ENCODE measurements at regions not wholly inside any gene's neighbourhood (a gene's known extent, or its start where the extent isn't known, plus 50 kb on each side); places are given as distances from the start of the nearest gene placed in this dataset.

DNA sequence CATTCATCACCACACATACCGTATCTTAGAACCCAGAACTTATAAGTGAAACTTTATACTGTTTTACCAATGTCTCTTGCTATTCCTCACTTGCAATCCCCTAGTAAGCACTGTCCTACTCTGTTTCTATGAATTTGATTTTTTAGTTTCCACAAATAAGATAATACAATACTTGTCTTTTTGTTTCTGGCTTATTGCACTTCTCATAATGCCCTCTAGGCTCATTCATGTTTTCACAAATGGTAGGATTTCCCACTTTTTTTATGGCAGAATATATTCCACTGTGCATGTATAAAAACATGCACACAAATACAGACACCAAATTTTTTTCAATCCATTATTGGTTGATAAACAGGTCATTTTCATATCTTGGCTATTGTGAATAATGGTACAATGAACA lies 1742.3 kb upstream of the NUDT12 start:
- TF ChIP-seq, protein P1, sequence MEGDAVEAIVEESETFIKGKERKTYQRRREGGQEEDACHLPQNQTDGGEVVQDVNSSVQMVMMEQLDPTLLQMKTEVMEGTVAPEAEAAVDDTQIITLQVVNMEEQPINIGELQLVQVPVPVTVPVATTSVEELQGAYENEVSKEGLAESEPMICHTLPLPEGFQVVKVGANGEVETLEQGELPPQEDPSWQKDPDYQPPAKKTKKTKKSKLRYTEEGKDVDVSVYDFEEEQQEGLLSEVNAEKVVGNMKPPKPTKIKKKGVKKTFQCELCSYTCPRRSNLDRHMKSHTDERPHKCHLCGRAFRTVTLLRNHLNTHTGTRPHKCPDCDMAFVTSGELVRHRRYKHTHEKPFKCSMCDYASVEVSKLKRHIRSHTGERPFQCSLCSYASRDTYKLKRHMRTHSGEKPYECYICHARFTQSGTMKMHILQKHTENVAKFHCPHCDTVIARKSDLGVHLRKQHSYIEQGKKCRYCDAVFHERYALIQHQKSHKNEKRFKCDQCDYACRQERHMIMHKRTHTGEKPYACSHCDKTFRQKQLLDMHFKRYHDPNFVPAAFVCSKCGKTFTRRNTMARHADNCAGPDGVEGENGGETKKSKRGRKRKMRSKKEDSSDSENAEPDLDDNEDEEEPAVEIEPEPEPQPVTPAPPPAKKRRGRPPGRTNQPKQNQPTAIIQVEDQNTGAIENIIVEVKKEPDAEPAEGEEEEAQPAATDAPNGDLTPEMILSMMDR (IDR thresholded peaks at IDR 0.05), result no peak
- no peak for TF ChIP-seq EP300 (IDR thresholded peaks at IDR 0.05)
- no peak for TF ChIP-seq POLR2AphosphoS5 (IDR thresholded peaks at IDR 0.05)
- TF ChIP-seq POLR2A (IDR thresholded peaks at IDR 0.05), result no peak

Data from sigmoid colon (tissue), 4 donors.